PC-3 (cell line): ENCODE measurements at regions not wholly inside any gene's neighbourhood (a gene's known extent, or its start where the extent isn't known, plus 50 kb on each side); places are given as distances from the start of the nearest gene placed in this dataset.
"Not testable (repeated sequence)": the region's sequence is repeated elsewhere in the genome, so short reads cannot be mapped to it uniquely, and the experiment has no call there.

Source experiments
- ATAC-seq: fragments of 200-7000 bp; cut with Tn5 transposase; 2 replicates; pipeline ENCODE4 v1.9.1; 2020; ENCODE audit warnings: mild to moderate bottlenecking, moderate library complexity
- BruUV-seq: library from RNA; stranded (reverse); fragments of 400-500 nt; replicated peaks from 2 replicates; lab custom pipeline; 2021; lab: Mats Ljungman, UMichigan
- CTCF ChIA-PET: fragments of 300-600 bp; sonication (Branson Sonifier 250); formaldehyde crosslinking; loops from one replicate; lab custom pipeline; 2022; ENCODE audit warnings: antibody characterized with exemption; lab: Charles Lee
- POLR2A ChIA-PET: fragments of 300-600 bp; sonication (Branson Sonifier 250); formaldehyde crosslinking; loops from one replicate; lab custom pipeline; 2022; ENCODE audit warnings: antibody characterized with exemption; ENCODE audit not compliant: unreplicated experiment; lab: Charles Lee
- DNase-seq: peaks from one replicate; pipeline ENCODE4 v3.0.0-alpha.2; 2015
- H2AFZ ChIP-seq: fragments of 300-600 bp; sonication (generic); 2 replicates; pipeline ENCODE4 v1.6.0; 2016; ENCODE audit warnings: antibody characterized with exemption, low read length
- H3F3A ChIP-seq: fragments of 300-600 bp; sonication (generic); one replicate; pipeline ENCODE4 v1.6.0; 2017; ENCODE audit warnings: antibody characterized with exemption, low read length, control low read depth, mild to moderate bottlenecking; ENCODE audit not compliant: unreplicated experiment
- H3K27ac ChIP-seq: fragments of 300-600 bp; sonication (generic); 2 replicates; pipeline ENCODE4 v1.5.1; 2016; ENCODE audit warnings: mild to moderate bottlenecking, low read length
- H3K27me3 ChIP-seq: fragments of 300-600 bp; sonication (generic); 2 replicates; pipeline ENCODE4 v1.6.1; 2016; ENCODE audit warnings: low read length, mixed read lengths
- H3K36me3 ChIP-seq: fragments of 300-600 bp; sonication (generic); 2 replicates; pipeline ENCODE4 v1.6.1; 2016; ENCODE audit warnings: low read depth, mixed run types, low read length, mixed read lengths
- H3K4me1 ChIP-seq: fragments of 300-600 bp; sonication (generic); 2 replicates; pipeline ENCODE4 v1.5.1; 2016; ENCODE audit warnings: low read length; ENCODE audit not compliant: insufficient read depth
- H3K4me2 ChIP-seq: fragments of 300-600 bp; sonication (generic); 2 replicates; pipeline ENCODE4 v1.6.0; 2016; ENCODE audit warnings: low read length
- H3K4me3 ChIP-seq: fragments of 300-600 bp; sonication (generic); 2 replicates; pipeline ENCODE4 v1.5.1; 2016; ENCODE audit warnings: mild to moderate bottlenecking, low read length, mixed read lengths
- H3K79me2 ChIP-seq: fragments of 300-600 bp; sonication (generic); 2 replicates; pipeline ENCODE4 v1.6.1; 2017; ENCODE audit warnings: low read length, mixed read lengths
- H3K9ac ChIP-seq: fragments of 300-600 bp; sonication (generic); 2 replicates; pipeline ENCODE4 v1.6.0; 2016; ENCODE audit warnings: mild to moderate bottlenecking, low read length
- H3K9me2 ChIP-seq: fragments of 300-600 bp; sonication (generic); replicated peaks from 2 replicates; pipeline ENCODE4 v1.6.1; 2016; ENCODE audit warnings: mixed run types, low read length, mixed read lengths
- H3K9me3 ChIP-seq: fragments of 300-600 bp; sonication (generic); 2 replicates; pipeline ENCODE4 v1.6.1; 2016; ENCODE audit warnings: low read length, mixed read lengths
- H4K20me1 ChIP-seq: fragments of 300-600 bp; sonication (generic); 2 replicates; pipeline ENCODE4 v1.6.1; 2016; ENCODE audit warnings: low read length, mixed read lengths
- CTCF ChIP-seq: fragments of 300-600 bp; sonication (generic); conservative IDR thresholded peaks from 2 replicates; pipeline ENCODE4 v1.5.1; 2017; ENCODE audit warnings: antibody characterized with exemption, low read depth, mild to moderate bottlenecking, low read length
- EZH2 ChIP-seq: fragments of 300-600 bp; sonication (generic); IDR thresholded peaks from one replicate; pipeline ENCODE4 v1.6.1; 2017; ENCODE audit warnings: antibody characterized with exemption, mild to moderate bottlenecking, low read length; ENCODE audit not compliant: unreplicated experiment
- EZH2phosphoT487 ChIP-seq: fragments of 300-600 bp; sonication (generic); IDR thresholded peaks from 2 replicates; pipeline ENCODE4 v1.6.1; 2018; ENCODE audit warnings: mild to moderate bottlenecking, antibody characterized with exemption, low read length, borderline replicate concordance
- intact Hi-C: fragments of 100-400 bp; cut with micrococcal nuclease; formaldehyde crosslinking; loops from 2 replicates; pipeline ENCODE4 v1.9.0; 2023

- no peaks in the 10 kb centered on the region for H3K9me3 ChIP-seq
- H2AFZ ChIP-seq, result no peak overlapping the region
- H3K4me2 ChIP-seq, result no peak overlapping the region
- no peak overlapping the region for H3K9ac ChIP-seq
- ChIA-PET CTCF (no interaction called here), POLR2A (no interaction called here)
- TF ChIP-seq EZH2, result no peak
- TF ChIP-seq EZH2phosphoT487, result no peak
- no peak for TF ChIP-seq CTCF
- no peaks in the 10 kb centered on the region for H3K36me3 ChIP-seq
- H3F3A ChIP-seq, result no peaks in the 10 kb centered on the region
- ATAC-seq, result no peak
- no peak for DNase-seq
- no peaks in the 10 kb centered on the region for H3K79me2 ChIP-seq
- H3K27me3 ChIP-seq, result 0 out of 2 replicates have a peak, but pooled peaks cover under 1% of the 10 kb centered on the region
- no peaks in the 10 kb centered on the region for H3K4me1 ChIP-seq
- H3K9me2 ChIP-seq, result no peaks in the 10 kb centered on the region
- intact Hi-C loops, result no loop called here
- H3K4me3 ChIP-seq, result no peak overlapping the region
- BruUV-seq, result no TSS peak
- H3K27ac ChIP-seq, result no peak overlapping the region
- H4K20me1 ChIP-seq, result no peaks in the 10 kb centered on the region
Measured at GRCh38 chrX:110514509-110514908, 155.9 kb downstream of the RTL9 start.

- ChIA-PET CTCF (no interaction called here), POLR2A (no interaction called here)
- Histone ChIP-seq H3K9me2 (no peaks in the 10 kb centered on the region), H3K9me3 (no peaks in the 10 kb centered on the region), H3K27me3 (0 out of 2 replicates have a peak, but pooled peaks cover 7% of the 10 kb centered on the region), H3K79me2 (no peaks in the 10 kb centered on the region), H3K4me2 (no peak overlapping the region), H2AFZ (no peak overlapping the region), H4K20me1 (no peaks in the 10 kb centered on the region), H3K27ac (no peak overlapping the region), H3K4me1 (no peaks in the 10 kb centered on the region), H3K36me3 (no peaks in the 10 kb centered on the region), H3F3A (no peaks in the 10 kb centered on the region), H3K4me3 (no peak overlapping the region), H3K9ac (no peak overlapping the region)
- ATAC-seq (no peak), DNase-seq (no peak)
- TF ChIP-seq EZH2, result no peak
- TF ChIP-seq EZH2phosphoT487, result no peak
- no peak for TF ChIP-seq CTCF
- intact Hi-C loops, result no loop called here
- BruUV-seq, result no TSS peak
Measured at GRCh38 chrX:110519501-110519900, 160.9 kb downstream of the RTL9 start.

- intact Hi-C loops, result no loop called here
- H3K36me3 ChIP-seq, result no peaks in the 10 kb centered on the region
- no peak overlapping the region for H3K9ac ChIP-seq
- H3K27me3 ChIP-seq, result 0 out of 2 replicates have a peak, but pooled peaks cover 7% of the 10 kb centered on the region
- POLR2A ChIA-PET, result no interaction called here
- CTCF ChIA-PET, result no interaction called here
- no peaks in the 10 kb centered on the region for H3K4me1 ChIP-seq
- H3K9me3 ChIP-seq, result no peaks in the 10 kb centered on the region
- H3F3A ChIP-seq, result no peaks in the 10 kb centered on the region
- H3K79me2 ChIP-seq, result no peaks in the 10 kb centered on the region
- H3K4me3 ChIP-seq, result no peak overlapping the region
- no TSS peak for BruUV-seq
- no peak for TF ChIP-seq EZH2phosphoT487
- no peak for TF ChIP-seq CTCF
- TF ChIP-seq EZH2, result no peak
- no peaks in the 10 kb centered on the region for H3K9me2 ChIP-seq
- DNase-seq (no peak), ATAC-seq (no peak)
- no peak overlapping the region for H3K27ac ChIP-seq
- H3K4me2 ChIP-seq, result no peak overlapping the region
- H4K20me1 ChIP-seq, result no peaks in the 10 kb centered on the region
- no peak overlapping the region for H2AFZ ChIP-seq
Measured at GRCh38 chrX:110519906-110520452, 161.3 kb downstream of the RTL9 start.

- H4K20me1 ChIP-seq, H3K79me2 ChIP-seq, H2AFZ ChIP-seq, H3K4me1 ChIP-seq, H3F3A ChIP-seq, POLR2A ChIA-PET, intact Hi-C loops, CTCF ChIA-PET, H3K9ac ChIP-seq, H3K9me3 ChIP-seq, H3K4me3 ChIP-seq, H3K9me2 ChIP-seq, H3K27me3 ChIP-seq, H3K27ac ChIP-seq, BruUV-seq, H3K4me2 ChIP-seq, DNase-seq, ATAC-seq, H3K36me3 ChIP-seq: not testable (repeated sequence)
Measured at GRCh38 chrX:110520652-110521051, 162.0 kb downstream of the RTL9 start.
